Endothelial cell of umbilical vein (primary cell): ENCODE measurements at regions not wholly inside any gene's neighbourhood (a gene's known extent, or its start where the extent isn't known, plus 50 kb on each side); places are given as distances from the start of the nearest gene placed in this dataset.

ENCODE experiments used
- BruUV-seq: library from RNA; stranded (reverse); fragments of 400-500 nt; replicated peaks from 2 replicates; lab custom pipeline; 2021; lab: Mats Ljungman, UMichigan
- CTCF ChIA-PET: fragments of 300-600, 350-600 bp; sonication (Branson Sonifier 250); formaldehyde crosslinking; loops from one replicate; lab custom pipeline; 2021; ENCODE audit warnings: antibody characterized with exemption, inconsistent platforms; lab: Charles Lee
- POLR2A ChIA-PET: fragments of 300-600, 350-600 bp; sonication (Branson Sonifier 250); formaldehyde crosslinking; loops from one replicate; lab custom pipeline; 2021; ENCODE audit warnings: antibody characterized with exemption, inconsistent platforms; lab: Charles Lee
- DNase-seq: peaks from one replicate; pipeline ENCODE4 v3.0.0-alpha.2; 2011; ENCODE audit warnings: low read depth, low spot score
- FAIRE-seq: peaks from 2 replicates; lab custom pipeline; 2011; peaks lifted over from hg19 to GRCh38; lab: Jason Lieb, UNC
- H2AFZ ChIP-seq: 2 replicates; pipeline ENCODE4 v1.6.0; 2012; ENCODE audit warnings: low read depth, low read length, control low read depth, inconsistent platforms
- H3K27ac ChIP-seq: 2 replicates; pipeline ENCODE4 v1.5.1; 2011; ENCODE audit warnings: low read depth, mild to moderate bottlenecking, control low read depth, low read length, moderate library complexity; ENCODE audit not compliant: insufficient read depth
- H3K27me3 ChIP-seq, 2 experiments: 2 replicates each; pipeline versions ENCODE4 v1.6.0 to v1.6.1; 2011; ENCODE audit warnings: low read length in 2 of 2, mixed read lengths in 1 of 2; ENCODE audit not compliant: control insufficient read depth in 2 of 2, insufficient read depth in 2 of 2
- H3K36me3 ChIP-seq, 2 experiments: 2 replicates in 1 of 2; 3 replicates in 1 of 2; pipeline ENCODE4 v1.5.1; 2011; ENCODE audit warnings: low read length in 2 of 2, mild to moderate bottlenecking in 1 of 2, moderate library complexity in 1 of 2; ENCODE audit not compliant: control insufficient read depth in 2 of 2, insufficient read depth in 2 of 2; ENCODE audit errors: extremely low read depth in 1 of 2
- H3K4me1 ChIP-seq: 3 replicates; pipeline ENCODE4 v1.5.1; 2011; ENCODE audit warnings: mild to moderate bottlenecking, low read length; ENCODE audit not compliant: control insufficient read depth, insufficient read depth; ENCODE audit errors: extremely low read depth
- H3K4me2 ChIP-seq: 2 replicates; pipeline ENCODE4 v1.6.1; 2011; ENCODE audit warnings: low read length, control low read depth, mixed read lengths; ENCODE audit not compliant: insufficient read depth
- H3K4me3 ChIP-seq, 3 experiments: fragments of 200-600 bp in 1 of 3; sonication (generic), shearing (Covaris generic) in 1 of 3; replicated peaks in 1 of 3; 2 replicates each; pipeline ENCODE4 v1.5.1; 2011 to 2016; ENCODE audit warnings: control low read depth in 3 of 3, low read length in 3 of 3, mild to moderate bottlenecking in 2 of 3, inconsistent platforms in 1 of 3, low read depth in 1 of 3, moderate library complexity in 1 of 3; ENCODE audit not compliant: insufficient read depth in 1 of 3
- H3K79me2 ChIP-seq: 2 replicates; pipeline ENCODE4 v1.6.0; 2012; ENCODE audit warnings: low read length, inconsistent platforms; ENCODE audit not compliant: control insufficient read depth, insufficient read depth
- H3K9ac ChIP-seq: replicated peaks from 2 replicates; pipeline ENCODE3; 2011; ENCODE audit warnings: low read length, control low read depth; ENCODE audit not compliant: insufficient read depth; ENCODE audit errors: extremely low read depth
- H3K9me1 ChIP-seq: replicated peaks from 3 replicates; pipeline ENCODE4 v1.6.0; 2011; ENCODE audit warnings: mild to moderate bottlenecking, low read length; ENCODE audit not compliant: control insufficient read depth, insufficient read depth; ENCODE audit errors: extremely low read depth
- H3K9me3 ChIP-seq: replicated peaks from 2 replicates; pipeline ENCODE4 v1.5.1; 2012; ENCODE audit warnings: low read length, inconsistent platforms; ENCODE audit not compliant: control insufficient read depth, insufficient read depth
- H4K20me1 ChIP-seq: replicated peaks from 2 replicates; pipeline ENCODE3; 2011; ENCODE audit warnings: mild to moderate bottlenecking, low read length; ENCODE audit not compliant: control insufficient read depth, insufficient read depth; ENCODE audit errors: extremely low read depth
- CTCF ChIP-seq, 2 donors: IDR thresholded peaks; 1 replicate in 1 of 2; 2 replicates in 1 of 2; pipeline ENCODE4 v1.5.1; 2011; ENCODE audit warnings: low read length in 2 of 2, mild to moderate bottlenecking in 2 of 2, moderate library complexity in 2 of 2, control low read depth in 1 of 2, inconsistent platforms in 1 of 2, low read depth in 1 of 2; ENCODE audit not compliant: insufficient read depth in 1 of 2; ENCODE audit errors: extremely low read depth in 1 of 2
- EZH2 ChIP-seq: IDR thresholded peaks from 2 replicates; pipeline ENCODE4 v1.6.1; 2012; ENCODE audit warnings: borderline replicate concordance, low read depth, mild to moderate bottlenecking, moderate library complexity, low read length, inconsistent platforms; ENCODE audit not compliant: severe bottlenecking
- FOS ChIP-seq: IDR thresholded peaks from 2 replicates; pipeline ENCODE4 v1.6.1; 2011; ENCODE audit warnings: mild to moderate bottlenecking, low read length, moderate library complexity, borderline replicate concordance; ENCODE audit not compliant: insufficient read depth
- GATA2 ChIP-seq: IDR thresholded peaks from 2 replicates; pipeline ENCODE4 v1.7.0; 2011; ENCODE audit warnings: low read depth, mild to moderate bottlenecking, moderate library complexity, mixed read lengths, low read length; ENCODE audit not compliant: insufficient read length, insufficient read depth
- JUN ChIP-seq: IDR thresholded peaks from 2 replicates; pipeline ENCODE4 v1.6.1; 2011; ENCODE audit warnings: borderline replicate concordance, low read depth; ENCODE audit not compliant: insufficient read length, insufficient read depth
- MAX ChIP-seq: IDR thresholded peaks from 2 replicates; pipeline ENCODE4 v1.6.1; 2011; ENCODE audit not compliant: insufficient read depth, insufficient read length
- MYC ChIP-seq: IDR thresholded peaks from one replicate; pipeline ENCODE4 v1.6.1; 2011; ENCODE audit warnings: mild to moderate bottlenecking, low read depth, low read length
- POLR2A ChIP-seq: IDR thresholded peaks from 2 replicates; pipeline ENCODE4 v1.6.1; 2012; ENCODE audit warnings: low read depth, mild to moderate bottlenecking, control low read depth, low read length
- POLR2AphosphoS5 ChIP-seq: IDR thresholded peaks from 2 replicates; pipeline ENCODE4 v1.6.1; 2012; ENCODE audit warnings: low read depth, mild to moderate bottlenecking, control low read depth, low read length, moderate library complexity; ENCODE audit not compliant: insufficient read depth
- dilution Hi-C: fragments of 300-500 bp; cut with MboI; formaldehyde crosslinking; loops from one replicate; pipeline ENCODE4 v1.15.0; 2019; ENCODE audit warnings: low sequenced_read_pairs; ENCODE audit not compliant: extremely low pct_ligation_motif_present
- intact Hi-C: fragments of 100-400 bp; cut with micrococcal nuclease; formaldehyde crosslinking; loops from one replicate; pipeline ENCODE4 v1.10.0; 2022

- TF ChIP-seq MAX (no peak), MYC (no peak), EZH2 (no peak), GATA2 (no peak), CTCF (IDR thresholded peaks at IDR 0.05; ENCODE audit: extremely low read depth in 1 of 2, insufficient read depth in 1 of 2, low read depth in 1 of 2, low read length in 2 of 2) (no peak), POLR2A (no peak), POLR2AphosphoS5 (no peak), JUN (no peak), FOS (no peak)
- H3K9me3 ChIP-seq: no peaks in the 10 kb centered on the region
- no peaks in the 10 kb centered on the region for H3K4me1 ChIP-seq
- H3K79me2 ChIP-seq: no peaks in the 10 kb centered on the region
- H3K36me3 ChIP-seq: no peaks in the 10 kb centered on the region
- no peak overlapping the region for H3K9ac ChIP-seq
- no peak overlapping the region for H3K27ac ChIP-seq
- POLR2A ChIA-PET: no interaction called here
- no peak overlapping the region for H3K4me2 ChIP-seq
- no peak overlapping the region for H3K4me3 ChIP-seq
- no TSS peak for BruUV-seq
- dilution Hi-C loops (no loop called here), intact Hi-C loops (no loop called here)
- CTCF ChIA-PET: no interaction called here
- H3K27me3 ChIP-seq: no peaks in the 10 kb centered on the region
- H4K20me1 ChIP-seq: no peaks in the 10 kb centered on the region
- no peak overlapping the region for H2AFZ ChIP-seq
- FAIRE-seq: no peak
- no peaks in the 10 kb centered on the region for H3K9me1 ChIP-seq
- DNase-seq: no peak
These were observed 340.1 kb upstream of the FSTL5 start for GRCh38 chr4:162503868-162504267.
